Erythroblast (primary cell): ENCODE measurements at regions not wholly inside any gene's neighbourhood (a gene's known extent, or its start where the extent isn't known, plus 50 kb on each side); places are given as distances from the start of the nearest gene placed in this dataset.

Experiments
- GATA1 ChIP-seq: IDR thresholded peaks from 2 replicates; pipeline ENCODE4 v1.6.1; 2011; ENCODE audit warnings: low read depth, mild to moderate bottlenecking, control low read depth, low read length, moderate library complexity
- POLR2A ChIP-seq: IDR thresholded peaks from 2 replicates; pipeline ENCODE4 v1.6.1; 2011; ENCODE audit warnings: mild to moderate bottlenecking, low read length

DNA sequence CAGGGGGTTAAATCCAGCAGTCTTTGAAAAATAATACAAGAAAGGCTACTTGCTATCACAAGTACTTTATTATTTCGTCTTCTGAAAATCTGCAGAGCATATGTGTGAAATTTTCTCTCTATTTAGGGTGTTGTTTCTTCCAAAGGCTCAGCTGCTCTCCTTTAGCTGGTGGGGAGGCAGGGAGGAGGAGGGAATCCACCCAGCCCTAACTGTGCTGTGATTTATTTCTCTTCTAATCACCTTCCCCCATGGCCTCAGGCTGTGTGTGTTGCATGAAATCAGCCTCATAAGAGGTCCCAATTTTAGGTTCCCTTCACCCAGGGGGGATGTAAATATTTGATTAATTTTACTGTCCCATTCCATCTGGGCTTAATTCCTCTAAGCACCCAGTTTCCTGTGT, 77.6 kb upstream of the PGBD5 start:
- TF ChIP-seq POLR2A (no peak), GATA1 (no peak)
